Keratinocyte (primary cell): ENCODE measurements at regions not wholly inside any gene's neighbourhood (a gene's known extent, or its start where the extent isn't known, plus 50 kb on each side); places are given as distances from the start of the nearest gene placed in this dataset.

Experiments
- EZH2 ChIP-seq: IDR thresholded peaks from one replicate; pipeline ENCODE4 v1.6.1; 2012; ENCODE audit warnings: inconsistent platforms, mild to moderate bottlenecking, low read length, moderate library complexity
- TF ChIP-seq, protein P1 (sequence below), 3 experiments: IDR thresholded peaks in 1 of 3; conservative IDR thresholded peaks in 1 of 3; optimal IDR thresholded peaks in 1 of 3; 2 replicates in 2 of 3; 3 replicates in 1 of 3; pipeline versions ENCODE3 to v1.5.1; 2011; ENCODE audit warnings: low read length in 3 of 3, mild to moderate bottlenecking in 3 of 3, moderate library complexity in 2 of 3, control low read depth in 1 of 3, inconsistent platforms in 1 of 3; ENCODE audit not compliant: insufficient read depth in 2 of 3; ENCODE audit errors: extremely low read depth in 1 of 3

DNA sequence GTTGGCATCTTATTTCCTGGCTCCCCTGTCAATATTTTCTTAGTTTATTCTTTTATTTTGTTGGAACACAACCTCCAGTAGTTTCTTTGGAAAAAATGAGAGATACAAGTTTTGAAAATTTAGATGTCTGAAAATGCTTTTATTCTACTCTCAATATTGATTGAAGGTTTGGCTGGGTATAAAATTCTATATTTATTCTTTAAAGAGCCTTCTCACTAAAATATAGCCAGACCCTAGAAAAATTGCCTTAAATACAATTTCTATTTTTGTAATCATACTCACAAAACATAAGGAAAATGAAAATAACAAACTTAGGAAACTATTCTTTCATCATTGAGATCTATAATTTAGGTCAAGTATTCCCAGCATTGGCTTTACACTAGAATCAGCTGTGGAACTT is 103.7 kb downstream of the CYP26B1 start:
- TF ChIP-seq, protein P1, sequence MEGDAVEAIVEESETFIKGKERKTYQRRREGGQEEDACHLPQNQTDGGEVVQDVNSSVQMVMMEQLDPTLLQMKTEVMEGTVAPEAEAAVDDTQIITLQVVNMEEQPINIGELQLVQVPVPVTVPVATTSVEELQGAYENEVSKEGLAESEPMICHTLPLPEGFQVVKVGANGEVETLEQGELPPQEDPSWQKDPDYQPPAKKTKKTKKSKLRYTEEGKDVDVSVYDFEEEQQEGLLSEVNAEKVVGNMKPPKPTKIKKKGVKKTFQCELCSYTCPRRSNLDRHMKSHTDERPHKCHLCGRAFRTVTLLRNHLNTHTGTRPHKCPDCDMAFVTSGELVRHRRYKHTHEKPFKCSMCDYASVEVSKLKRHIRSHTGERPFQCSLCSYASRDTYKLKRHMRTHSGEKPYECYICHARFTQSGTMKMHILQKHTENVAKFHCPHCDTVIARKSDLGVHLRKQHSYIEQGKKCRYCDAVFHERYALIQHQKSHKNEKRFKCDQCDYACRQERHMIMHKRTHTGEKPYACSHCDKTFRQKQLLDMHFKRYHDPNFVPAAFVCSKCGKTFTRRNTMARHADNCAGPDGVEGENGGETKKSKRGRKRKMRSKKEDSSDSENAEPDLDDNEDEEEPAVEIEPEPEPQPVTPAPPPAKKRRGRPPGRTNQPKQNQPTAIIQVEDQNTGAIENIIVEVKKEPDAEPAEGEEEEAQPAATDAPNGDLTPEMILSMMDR (optimal IDR thresholded peaks at IDR 0.05 in 1 of 3, IDR thresholded peaks at IDR 0.05 in 1 of 3, conservative IDR thresholded peaks at IDR 0.05 in 1 of 3; ENCODE audit: extremely low read depth in 1 of 3, insufficient read depth in 2 of 3, low read length in 3 of 3): no peak
- TF ChIP-seq EZH2: no peak
